Astrocyte (in vitro differentiated cells and primary cell): ENCODE measurements at regions not wholly inside any gene's neighbourhood (a gene's known extent, or its start where the extent isn't known, plus 50 kb on each side); places are given as distances from the start of the nearest gene placed in this dataset.
"Not testable (repeated sequence)": the region's sequence is repeated elsewhere in the genome, so short reads cannot be mapped to it uniquely, and the experiment has no call there.

Source experiments
- DNase-seq: peaks from one replicate; pipeline ENCODE4 v3.0.0-alpha.2; 2010; ENCODE audit warnings: low read depth
- FAIRE-seq: peaks from 2 replicates; lab custom pipeline; 2011; peaks lifted over from hg19 to GRCh38; lab: Jason Lieb, UNC
- H2AFZ ChIP-seq: 2 replicates; pipeline ENCODE4 v1.6.0; 2012; ENCODE audit warnings: low read depth, low read length, inconsistent platforms
- H3K27ac ChIP-seq: 2 replicates; pipeline ENCODE4 v1.5.1; 2011; ENCODE audit warnings: low read depth, low read length, inconsistent platforms
- H3K27me3 ChIP-seq: 2 replicates; pipeline ENCODE4 v1.6.0; 2011; ENCODE audit warnings: low read length, inconsistent platforms; ENCODE audit not compliant: insufficient read depth
- H3K36me3 ChIP-seq: 2 replicates; pipeline ENCODE4 v1.5.1; 2011; ENCODE audit warnings: low read length, inconsistent platforms; ENCODE audit not compliant: insufficient read depth
- H3K4me1 ChIP-seq: 2 replicates; pipeline ENCODE4 v1.5.1; 2011; ENCODE audit warnings: low read length, inconsistent platforms; ENCODE audit not compliant: insufficient read depth
- H3K4me2 ChIP-seq: 2 replicates; pipeline ENCODE4 v1.6.0; 2012; ENCODE audit warnings: low read length, inconsistent platforms
- H3K4me3 ChIP-seq: 2 replicates; pipeline ENCODE4 v1.5.1; 2011; ENCODE audit warnings: low read depth, mild to moderate bottlenecking, low read length, inconsistent platforms; ENCODE audit not compliant: insufficient read depth
- H3K79me2 ChIP-seq: 2 replicates; pipeline ENCODE4 v1.6.0; 2012; ENCODE audit warnings: mild to moderate bottlenecking, low read length, inconsistent platforms; ENCODE audit not compliant: insufficient read depth
- H3K9ac ChIP-seq: 2 replicates; pipeline ENCODE4 v1.6.0; 2012; ENCODE audit warnings: mild to moderate bottlenecking, low read length, inconsistent platforms
- H3K9me3 ChIP-seq: 2 replicates; pipeline ENCODE4 v1.5.1; 2012; ENCODE audit warnings: low read depth, mild to moderate bottlenecking, low read length, inconsistent platforms; ENCODE audit not compliant: insufficient read depth
- H4K20me1 ChIP-seq: 2 replicates; pipeline ENCODE4 v1.6.0; 2012; ENCODE audit warnings: low read length, inconsistent platforms; ENCODE audit not compliant: insufficient read depth
- H3K27ac Mint-ChIP-seq: one replicate; pipeline ENCODE4 v1.8.0; 2021; ENCODE audit warnings: mild to moderate bottlenecking, mixed read lengths; ENCODE audit not compliant: unreplicated experiment
- H3K27me3 Mint-ChIP-seq: one replicate; pipeline ENCODE4 v1.8.0; 2021; ENCODE audit warnings: low read depth, mixed read lengths; ENCODE audit not compliant: unreplicated experiment
- H3K36me3 Mint-ChIP-seq: one replicate; pipeline ENCODE4 v1.8.0; 2021; ENCODE audit warnings: low read depth, mixed read lengths; ENCODE audit not compliant: unreplicated experiment
- H3K4me1 Mint-ChIP-seq: one replicate; pipeline ENCODE4 v1.8.0; 2021; ENCODE audit warnings: low read depth, mixed read lengths; ENCODE audit not compliant: unreplicated experiment
- H3K4me3 Mint-ChIP-seq: one replicate; pipeline ENCODE4 v1.8.0; 2021; ENCODE audit warnings: mild to moderate bottlenecking, moderate library complexity, mixed read lengths; ENCODE audit not compliant: unreplicated experiment
- H3K9me3 Mint-ChIP-seq: one replicate; pipeline ENCODE4 v1.8.0; 2021; ENCODE audit warnings: mild to moderate bottlenecking, mixed read lengths; ENCODE audit not compliant: unreplicated experiment
- EZH2 ChIP-seq: IDR thresholded peaks from 2 replicates; pipeline ENCODE4 v1.6.1; 2012; ENCODE audit warnings: mild to moderate bottlenecking, low read length, inconsistent platforms; ENCODE audit not compliant: insufficient read depth
- TF ChIP-seq, protein P1 (sequence below): IDR thresholded peaks from 2 replicates; pipeline ENCODE4 v1.5.1; 2011; ENCODE audit warnings: low read depth, mild to moderate bottlenecking, inconsistent platforms, low read length, moderate library complexity; ENCODE audit not compliant: insufficient read depth

- no peaks in the 10 kb centered on the region for H3K9me3 Mint-ChIP-seq
- Histone ChIP-seq H3K4me1 (no peaks in the 10 kb centered on the region), H3K36me3 (no peaks in the 10 kb centered on the region), H3K4me2 (no peak overlapping the region), H4K20me1 (no peaks in the 10 kb centered on the region), H3K27ac (no peak overlapping the region), H3K9me3 (peaks cover 3% of the 10 kb centered on the region), H2AFZ (no peak overlapping the region), H3K79me2 (no peaks in the 10 kb centered on the region), H3K4me3 (no peak overlapping the region), H3K27me3 (no peaks in the 10 kb centered on the region), H3K9ac (no peak overlapping the region)
- DNase-seq (peak; percentile 10), FAIRE-seq (peak; percentile 47)
- H3K4me1 Mint-ChIP-seq: peaks cover 2% of the 10 kb centered on the region
- no peaks in the 10 kb centered on the region for H3K27me3 Mint-ChIP-seq
- no peaks in the 10 kb centered on the region for H3K36me3 Mint-ChIP-seq
- no peak for TF ChIP-seq EZH2
- TF ChIP-seq, protein P1, sequence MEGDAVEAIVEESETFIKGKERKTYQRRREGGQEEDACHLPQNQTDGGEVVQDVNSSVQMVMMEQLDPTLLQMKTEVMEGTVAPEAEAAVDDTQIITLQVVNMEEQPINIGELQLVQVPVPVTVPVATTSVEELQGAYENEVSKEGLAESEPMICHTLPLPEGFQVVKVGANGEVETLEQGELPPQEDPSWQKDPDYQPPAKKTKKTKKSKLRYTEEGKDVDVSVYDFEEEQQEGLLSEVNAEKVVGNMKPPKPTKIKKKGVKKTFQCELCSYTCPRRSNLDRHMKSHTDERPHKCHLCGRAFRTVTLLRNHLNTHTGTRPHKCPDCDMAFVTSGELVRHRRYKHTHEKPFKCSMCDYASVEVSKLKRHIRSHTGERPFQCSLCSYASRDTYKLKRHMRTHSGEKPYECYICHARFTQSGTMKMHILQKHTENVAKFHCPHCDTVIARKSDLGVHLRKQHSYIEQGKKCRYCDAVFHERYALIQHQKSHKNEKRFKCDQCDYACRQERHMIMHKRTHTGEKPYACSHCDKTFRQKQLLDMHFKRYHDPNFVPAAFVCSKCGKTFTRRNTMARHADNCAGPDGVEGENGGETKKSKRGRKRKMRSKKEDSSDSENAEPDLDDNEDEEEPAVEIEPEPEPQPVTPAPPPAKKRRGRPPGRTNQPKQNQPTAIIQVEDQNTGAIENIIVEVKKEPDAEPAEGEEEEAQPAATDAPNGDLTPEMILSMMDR: peak; percentile 50
- no peak overlapping the region for H3K4me3 Mint-ChIP-seq
- H3K27ac Mint-ChIP-seq: peak overlapping the region; percentile 15
Measured at GRCh38 chr10:120221873-120222485, 235.0 kb upstream of the PLPP4 start.

- Histone ChIP-seq H3K4me3 (no peak overlapping the region), H3K27me3 (no peaks in the 10 kb centered on the region), H3K4me1 (no peaks in the 10 kb centered on the region), H4K20me1 (no peaks in the 10 kb centered on the region), H3K9me3 (no peaks in the 10 kb centered on the region), H3K79me2 (no peaks in the 10 kb centered on the region), H3K4me2 (no peak overlapping the region), H2AFZ (no peak overlapping the region), H3K36me3 (no peaks in the 10 kb centered on the region), H3K9ac (no peak overlapping the region), H3K27ac (no peak overlapping the region)
- DNase-seq (no peak), FAIRE-seq (no peak)
- Mint-ChIP-seq H3K27ac (no peak overlapping the region), H3K36me3 (no peaks in the 10 kb centered on the region), H3K4me3 (no peak overlapping the region), H3K4me1 (no peaks in the 10 kb centered on the region), H3K9me3 (peaks cover 4% of the 10 kb centered on the region), H3K27me3 (peaks cover 17% of the 10 kb centered on the region)
- TF ChIP-seq, protein P1: no peak
- no peak for TF ChIP-seq EZH2
Measured at GRCh38 chr10:120229641-120230040, 227.4 kb upstream of the PLPP4 start.

DNA sequence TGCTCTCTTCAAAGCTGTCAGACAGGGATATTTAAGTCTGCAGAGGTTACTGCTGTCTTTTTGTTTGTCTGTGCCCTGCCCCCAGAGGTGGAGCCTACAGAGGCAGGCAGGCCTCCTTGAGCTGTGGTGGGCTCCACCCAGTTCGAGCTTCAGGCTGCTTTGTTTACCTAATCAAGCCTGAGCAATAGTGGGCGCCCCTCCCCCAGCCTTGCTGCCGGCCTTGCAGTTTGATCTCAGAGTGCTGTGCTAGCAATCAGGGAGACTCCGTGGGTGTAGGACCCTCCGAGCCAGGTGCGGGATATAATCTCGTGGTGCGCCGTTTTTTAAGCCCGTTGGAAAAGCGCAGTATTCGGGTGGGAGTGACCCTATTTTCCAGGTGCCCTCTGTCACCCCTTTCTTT is 217.3 kb upstream of the PLPP4 start:
- not testable (repeated sequence) for H3K4me1 Mint-ChIP-seq, H3K4me1 ChIP-seq, H3K9ac ChIP-seq, H3K36me3 Mint-ChIP-seq, H3K9me3 Mint-ChIP-seq, H3K79me2 ChIP-seq, H3K4me3 ChIP-seq, H3K27me3 ChIP-seq, DNase-seq, H3K4me3 Mint-ChIP-seq, H3K4me2 ChIP-seq, H4K20me1 ChIP-seq, H2AFZ ChIP-seq, FAIRE-seq, H3K9me3 ChIP-seq, H3K36me3 ChIP-seq, H3K27me3 Mint-ChIP-seq, H3K27ac Mint-ChIP-seq, H3K27ac ChIP-seq
